ENCODE measurements at regions not wholly inside any gene's neighbourhood (a gene's known extent, or its start where the extent isn't known, plus 50 kb on each side); places are given as distances from the start of the nearest gene placed in this dataset.

DNA sequence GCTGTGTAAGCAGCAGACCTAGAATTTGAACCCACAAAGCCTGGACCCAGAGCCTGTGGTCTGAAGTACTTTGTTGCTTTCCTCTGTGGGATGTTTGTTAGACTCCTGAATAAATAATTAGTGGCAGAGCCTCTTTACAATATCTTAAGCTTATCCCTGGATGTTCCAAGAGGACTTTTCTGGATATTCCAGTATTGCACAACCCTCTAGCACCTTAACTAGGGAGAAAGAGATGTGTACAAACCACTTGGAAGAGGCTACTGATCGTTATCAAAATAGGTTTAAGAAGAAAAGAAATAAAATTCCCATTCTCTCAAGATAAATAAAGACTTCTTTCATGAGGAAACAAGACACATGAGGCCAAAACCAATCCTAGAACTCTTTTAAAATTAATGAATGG, 632.4 kb downstream of the CDH11 start:
- DNase-seq (ENCODE audit: extremely low spot score, unreplicated experiment): no peak
- Mint-ChIP-seq H3K9me3 (ENCODE audit: unreplicated experiment) (peaks cover 4% of the 10 kb centered on the region), H3K4me3 (ENCODE audit: unreplicated experiment) (no peak overlapping the region), H3K4me1 (ENCODE audit: unreplicated experiment) (no peaks in the 10 kb centered on the region), H3K27me3 (ENCODE audit: unreplicated experiment) (no peaks in the 10 kb centered on the region), H3K27ac (ENCODE audit: unreplicated experiment) (no peak overlapping the region), H3K36me3 (ENCODE audit: unreplicated experiment) (peaks cover 3% of the 10 kb centered on the region)
- TF ChIP-seq, protein P1, sequence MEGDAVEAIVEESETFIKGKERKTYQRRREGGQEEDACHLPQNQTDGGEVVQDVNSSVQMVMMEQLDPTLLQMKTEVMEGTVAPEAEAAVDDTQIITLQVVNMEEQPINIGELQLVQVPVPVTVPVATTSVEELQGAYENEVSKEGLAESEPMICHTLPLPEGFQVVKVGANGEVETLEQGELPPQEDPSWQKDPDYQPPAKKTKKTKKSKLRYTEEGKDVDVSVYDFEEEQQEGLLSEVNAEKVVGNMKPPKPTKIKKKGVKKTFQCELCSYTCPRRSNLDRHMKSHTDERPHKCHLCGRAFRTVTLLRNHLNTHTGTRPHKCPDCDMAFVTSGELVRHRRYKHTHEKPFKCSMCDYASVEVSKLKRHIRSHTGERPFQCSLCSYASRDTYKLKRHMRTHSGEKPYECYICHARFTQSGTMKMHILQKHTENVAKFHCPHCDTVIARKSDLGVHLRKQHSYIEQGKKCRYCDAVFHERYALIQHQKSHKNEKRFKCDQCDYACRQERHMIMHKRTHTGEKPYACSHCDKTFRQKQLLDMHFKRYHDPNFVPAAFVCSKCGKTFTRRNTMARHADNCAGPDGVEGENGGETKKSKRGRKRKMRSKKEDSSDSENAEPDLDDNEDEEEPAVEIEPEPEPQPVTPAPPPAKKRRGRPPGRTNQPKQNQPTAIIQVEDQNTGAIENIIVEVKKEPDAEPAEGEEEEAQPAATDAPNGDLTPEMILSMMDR (IDR thresholded peaks at IDR 0.05): no peak

DNA sequence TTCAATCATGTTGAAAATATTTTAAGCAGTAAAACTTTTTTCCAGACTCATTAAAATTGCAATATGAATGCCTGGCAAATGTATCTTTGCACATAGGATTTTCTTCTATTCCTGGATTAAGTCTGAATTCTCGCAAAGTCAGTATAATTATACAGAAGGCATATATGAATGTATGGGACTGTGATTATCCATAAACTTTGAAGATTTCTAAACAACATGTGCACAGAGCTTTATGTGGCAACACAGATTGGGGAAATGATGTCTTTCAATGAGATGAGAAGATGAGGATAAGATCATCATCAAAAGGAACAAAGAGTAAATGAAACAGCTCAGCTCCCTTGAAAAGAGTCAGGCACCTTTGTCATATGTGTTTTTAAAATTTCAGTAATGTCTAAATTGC, 635.3 kb downstream of the CDH11 start:
- H3K27me3 Mint-ChIP-seq (ENCODE audit: unreplicated experiment): no peaks in the 10 kb centered on the region
- peaks cover 2% of the 10 kb centered on the region for H3K4me1 Mint-ChIP-seq (ENCODE audit: unreplicated experiment)
- TF ChIP-seq, protein P1 (IDR thresholded peaks at IDR 0.05): no peak

DNA sequence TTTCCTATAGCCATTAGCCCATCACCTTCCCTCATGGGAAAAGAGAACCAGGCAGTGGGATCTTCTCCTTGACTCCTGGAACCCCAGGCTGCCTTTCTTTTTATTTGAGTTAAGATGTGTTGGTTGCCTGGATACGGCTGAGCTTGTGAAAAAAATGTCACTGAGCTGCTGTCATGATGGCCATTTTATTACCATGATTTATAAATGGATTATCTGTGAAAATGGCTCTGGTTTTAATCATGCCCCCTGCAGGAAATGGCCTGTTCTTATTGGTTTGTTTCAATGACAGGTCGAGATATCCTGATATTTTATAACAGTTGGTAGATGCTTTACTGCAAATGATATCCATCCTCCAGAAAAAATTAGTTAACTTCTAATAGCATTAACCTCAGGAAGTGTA, 640.4 kb downstream of the CDH11 start:
- H3K36me3 Mint-ChIP-seq (ENCODE audit: unreplicated experiment): no peaks in the 10 kb centered on the region
- peaks cover 38% of the 10 kb centered on the region for H3K4me1 Mint-ChIP-seq (ENCODE audit: unreplicated experiment)
- TF ChIP-seq, protein P1 (IDR thresholded peaks at IDR 0.05): no peak
- H3K27me3 Mint-ChIP-seq (ENCODE audit: unreplicated experiment): no peaks in the 10 kb centered on the region
- no peak overlapping the region for H3K27ac Mint-ChIP-seq (ENCODE audit: unreplicated experiment)
- no peak for DNase-seq (ENCODE audit: extremely low spot score, unreplicated experiment)
- H3K4me3 Mint-ChIP-seq (ENCODE audit: unreplicated experiment): no peak overlapping the region
- H3K9me3 Mint-ChIP-seq (ENCODE audit: unreplicated experiment): no peaks in the 10 kb centered on the region

More for the DNA sequence above, 635.3 kb downstream of the CDH11 start:
- Mint-ChIP-seq H3K27ac (ENCODE audit: unreplicated experiment) (no peak overlapping the region), H3K4me3 (ENCODE audit: unreplicated experiment) (no peak overlapping the region), H3K9me3 (ENCODE audit: unreplicated experiment) (peaks cover 4% of the 10 kb centered on the region), H3K36me3 (ENCODE audit: unreplicated experiment) (peaks cover 3% of the 10 kb centered on the region)
- DNase-seq (ENCODE audit: extremely low spot score, unreplicated experiment): no peak

DNA sequence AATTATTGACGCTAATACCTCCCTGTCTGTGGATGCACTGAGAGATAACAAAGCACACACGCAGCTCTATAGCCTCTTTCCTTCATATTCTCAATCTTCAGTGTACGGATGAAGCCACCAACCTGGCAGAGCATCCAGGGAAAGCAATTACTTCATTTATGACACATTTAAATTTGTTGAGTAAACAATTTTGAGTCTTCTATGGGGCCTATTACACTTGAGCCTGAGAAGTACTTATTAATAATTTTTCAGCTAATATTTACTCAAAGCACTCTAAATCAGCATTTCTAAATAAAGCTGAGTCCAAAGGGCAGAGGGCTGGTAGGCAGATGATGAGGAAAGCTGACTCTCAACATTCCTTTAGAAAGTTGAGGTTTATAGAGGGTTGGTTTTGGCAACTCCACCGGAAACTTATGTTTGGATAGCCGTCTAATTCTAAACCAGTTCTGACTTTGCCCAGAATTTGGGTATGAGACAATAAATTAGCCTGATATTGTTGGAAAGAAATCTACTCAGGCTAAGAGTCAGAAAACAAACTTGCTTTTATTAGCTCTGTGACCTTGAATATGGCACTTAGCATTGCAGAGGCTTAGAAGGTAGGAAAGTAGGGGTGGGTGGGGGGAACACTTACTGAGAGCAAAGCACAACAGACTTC, 643.5 kb downstream of the CDH11 start:
- Mint-ChIP-seq H3K27me3 (ENCODE audit: unreplicated experiment) (no peaks in the 10 kb centered on the region), H3K4me1 (ENCODE audit: unreplicated experiment) (peaks cover 44% of the 10 kb centered on the region), H3K27ac (ENCODE audit: unreplicated experiment) (peak overlapping the region; percentile 76), H3K36me3 (ENCODE audit: unreplicated experiment) (no peaks in the 10 kb centered on the region), H3K9me3 (ENCODE audit: unreplicated experiment) (no peaks in the 10 kb centered on the region), H3K4me3 (ENCODE audit: unreplicated experiment) (no peak overlapping the region)
- TF ChIP-seq, protein P1 (IDR thresholded peaks at IDR 0.05): no peak
- DNase-seq (ENCODE audit: extremely low spot score, unreplicated experiment): no peak

DNA sequence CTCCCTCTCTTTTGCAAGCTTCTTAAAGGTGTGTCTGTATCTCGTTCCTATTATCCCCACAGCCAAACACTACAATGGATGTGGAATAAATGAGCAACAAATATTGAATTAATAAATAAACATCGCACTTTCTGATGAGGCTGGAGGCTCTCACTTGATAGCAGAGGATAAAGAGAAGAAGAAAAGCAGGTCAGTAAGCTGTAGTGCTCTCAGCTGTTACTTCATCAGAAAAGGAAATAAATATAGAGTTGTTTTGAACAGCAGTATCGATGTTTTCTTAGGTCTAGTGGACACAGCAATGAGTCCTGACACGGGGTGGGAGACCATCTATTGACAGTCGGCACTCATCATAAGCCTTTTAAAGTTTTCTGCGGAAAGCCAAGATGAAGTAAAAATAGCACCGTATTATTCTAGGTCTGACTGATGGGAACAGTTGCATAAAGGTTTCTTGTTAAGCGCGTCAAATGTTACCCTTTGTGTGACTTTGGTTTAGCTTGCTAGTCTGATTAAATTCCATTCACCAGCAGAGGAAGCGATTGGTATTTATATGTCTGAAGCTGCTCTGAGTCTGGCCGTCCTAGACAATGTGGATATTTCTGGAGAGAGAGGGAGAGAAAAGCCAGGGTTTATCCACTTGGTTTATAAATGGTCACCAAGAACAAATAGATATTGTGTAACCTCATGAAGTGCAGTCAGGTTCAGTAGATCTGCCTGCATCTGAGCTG, 646.1 kb downstream of the CDH11 start:
- no peak overlapping the region for H3K4me3 Mint-ChIP-seq (ENCODE audit: unreplicated experiment)
- H3K4me1 Mint-ChIP-seq (ENCODE audit: unreplicated experiment): peaks cover 44% of the 10 kb centered on the region
- TF ChIP-seq, protein P1 (IDR thresholded peaks at IDR 0.05): no peak
- no peaks in the 10 kb centered on the region for H3K9me3 Mint-ChIP-seq (ENCODE audit: unreplicated experiment)
- H3K27me3 Mint-ChIP-seq (ENCODE audit: unreplicated experiment): no peaks in the 10 kb centered on the region
- no peak for DNase-seq (ENCODE audit: extremely low spot score, unreplicated experiment)
- H3K36me3 Mint-ChIP-seq (ENCODE audit: unreplicated experiment): no peaks in the 10 kb centered on the region
- peak overlapping the region; percentile 37 for H3K27ac Mint-ChIP-seq (ENCODE audit: unreplicated experiment)
